OCI-LY1 (cell line): ENCODE measurements at regions not wholly inside any gene's neighbourhood (a gene's known extent, or its start where the extent isn't known, plus 50 kb on each side); places are given as distances from the start of the nearest gene placed in this dataset.

ENCODE experiments used
- H2AFZ ChIP-seq: fragments of 200-600 bp; sonication (generic), shearing (Covaris generic); 2 replicates; pipeline ENCODE4 v1.6.0; 2014; ENCODE audit warnings: antibody characterized with exemption, mild to moderate bottlenecking, low read length
- H3F3A ChIP-seq: fragments of 200-600 bp; sonication (generic), shearing (Covaris generic); 2 replicates; pipeline ENCODE4 v1.6.0; 2014; ENCODE audit warnings: mild to moderate bottlenecking, antibody characterized with exemption, low read length, moderate library complexity; ENCODE audit not compliant: insufficient read depth
- H3K27ac ChIP-seq: fragments of 200-600 bp; sonication (generic); 2 replicates; pipeline ENCODE4 v1.5.1; 2014; ENCODE audit warnings: low read length, mixed run types, mild to moderate bottlenecking, low read depth; ENCODE audit not compliant: poor library complexity, severe bottlenecking
- H3K27me3 ChIP-seq: fragments of 200-600 bp; sonication (generic); 2 replicates; pipeline ENCODE4 v1.6.0; 2014; ENCODE audit warnings: antibody characterized with exemption, mild to moderate bottlenecking, low read length, moderate library complexity; ENCODE audit not compliant: insufficient read depth
- H3K36me3 ChIP-seq: fragments of 200-600 bp; sonication (generic); 2 replicates; pipeline ENCODE4 v1.6.1; 2014; ENCODE audit warnings: mild to moderate bottlenecking, antibody characterized with exemption, low read length, moderate library complexity, mixed read lengths; ENCODE audit not compliant: insufficient read depth
- H3K4me1 ChIP-seq: fragments of 200-600 bp; sonication (generic); 2 replicates; pipeline ENCODE4 v1.5.1; 2014; ENCODE audit warnings: mild to moderate bottlenecking, low read length, moderate library complexity; ENCODE audit not compliant: insufficient read depth, severe bottlenecking
- H3K4me2 ChIP-seq: fragments of 200-600 bp; sonication (generic), shearing (Covaris generic); 2 replicates; pipeline ENCODE4 v1.6.1; 2014; ENCODE audit warnings: low read length
- H3K4me3 ChIP-seq: fragments of 200-600 bp; sonication (generic); 2 replicates; pipeline ENCODE4 v1.5.1; 2014; ENCODE audit warnings: low read length, low read depth, mild to moderate bottlenecking, mixed read lengths; ENCODE audit not compliant: poor library complexity, severe bottlenecking
- H3K79me2 ChIP-seq: fragments of 200-600 bp; shearing (Covaris generic); 2 replicates; pipeline ENCODE4 v1.6.1; 2016; ENCODE audit warnings: mixed run types, low read length, mixed read lengths; ENCODE audit not compliant: insufficient read depth
- H3K9ac ChIP-seq: fragments of 200-600 bp; sonication (generic), shearing (Covaris generic); 2 replicates; pipeline ENCODE4 v1.6.1; 2014; ENCODE audit warnings: mild to moderate bottlenecking, low read length, mixed read lengths
- H3K9me2 ChIP-seq: fragments of 200-600 bp; sonication (generic), shearing (Covaris generic); 2 replicates; pipeline ENCODE4 v1.6.1; 2014; ENCODE audit warnings: low read depth, mild to moderate bottlenecking, low read length, mixed read lengths
- H3K9me3 ChIP-seq: fragments of 200-600 bp; shearing (Covaris generic); 2 replicates; pipeline ENCODE4 v1.6.1; 2014; ENCODE audit warnings: low read length, mixed read lengths
- H4K20me1 ChIP-seq: fragments of 200-600 bp; sonication (generic), shearing (Covaris generic); 2 replicates; pipeline ENCODE4 v1.6.0; 2016; ENCODE audit warnings: mild to moderate bottlenecking, low read length; ENCODE audit not compliant: insufficient read depth
- CTCF ChIP-seq: fragments of 200-600 bp; sonication (generic), shearing (Covaris generic); IDR thresholded peaks from 2 replicates; pipeline ENCODE4 v1.5.1; 2017; ENCODE audit warnings: mild to moderate bottlenecking, antibody characterized with exemption, low read length, moderate library complexity, mixed read lengths
- EZH2 ChIP-seq: fragments of 200-600 bp; sonication (generic), shearing (Covaris generic); IDR thresholded peaks from 2 replicates; pipeline ENCODE4 v1.8.0; 2017; ENCODE audit warnings: borderline replicate concordance, mixed run types, mild to moderate bottlenecking, antibody characterized with exemption, low read length, moderate library complexity, mixed read lengths

GRCh38 chr6:106892186-106892585 lies 82.3 kb downstream of the CD24 start:
- Histone ChIP-seq H3K9me2 (no peaks in the 10 kb centered on the region), H3K27ac (no peak overlapping the region), H3K36me3 (no peaks in the 10 kb centered on the region), H2AFZ (no peak overlapping the region), H3K4me1 (peaks cover 2% of the 10 kb centered on the region), H3F3A (no peaks in the 10 kb centered on the region), H3K9me3 (no peaks in the 10 kb centered on the region), H3K4me3 (no peak overlapping the region), H3K27me3 (no peaks in the 10 kb centered on the region), H4K20me1 (no peaks in the 10 kb centered on the region), H3K79me2 (no peaks in the 10 kb centered on the region), H3K9ac (no peak overlapping the region), H3K4me2 (no peak overlapping the region)
- TF ChIP-seq CTCF (no peak), EZH2 (no peak)

GRCh38 chr6:106890447-106890846 lies 84.1 kb downstream of the CD24 start:
- TF ChIP-seq CTCF (no peak), EZH2 (no peak)
- H3K9ac ChIP-seq = no peak overlapping the region

GRCh38 chr6:106889692-106890091 lies 84.8 kb downstream of the CD24 start:
- no peak overlapping the region for H3K9ac ChIP-seq
- no peaks in the 10 kb centered on the region for H3K36me3 ChIP-seq
- H3K4me3 ChIP-seq = no peak overlapping the region
- H3K9me2 ChIP-seq = no peaks in the 10 kb centered on the region
- H2AFZ ChIP-seq = no peak overlapping the region
- H3K27ac ChIP-seq = no peak overlapping the region
- no peaks in the 10 kb centered on the region for H3K79me2 ChIP-seq
- H3K4me1 ChIP-seq = peaks cover 13% of the 10 kb centered on the region
- no peak for TF ChIP-seq EZH2
- H3K9me3 ChIP-seq = no peaks in the 10 kb centered on the region
- no peak overlapping the region for H3K4me2 ChIP-seq
- H3F3A ChIP-seq = no peaks in the 10 kb centered on the region
- H3K27me3 ChIP-seq = no peaks in the 10 kb centered on the region
- no peaks in the 10 kb centered on the region for H4K20me1 ChIP-seq

More at GRCh38 chr6:106890447-106890846, 84.1 kb downstream of the CD24 start:
- Histone ChIP-seq H3K4me1 (peaks cover 13% of the 10 kb centered on the region), H3K27ac (no peak overlapping the region), H3K9me3 (no peaks in the 10 kb centered on the region), H2AFZ (no peak overlapping the region), H3K36me3 (no peaks in the 10 kb centered on the region), H3K9me2 (no peaks in the 10 kb centered on the region), H3K4me3 (no peak overlapping the region), H3K4me2 (no peak overlapping the region), H3K27me3 (no peaks in the 10 kb centered on the region), H3F3A (no peaks in the 10 kb centered on the region), H3K79me2 (no peaks in the 10 kb centered on the region), H4K20me1 (no peaks in the 10 kb centered on the region)
